Naive B cell (primary cell): ENCODE measurements at regions not wholly inside any gene's neighbourhood (a gene's known extent, or its start where the extent isn't known, plus 50 kb on each side); places are given as distances from the start of the nearest gene placed in this dataset.

ENCODE experiments used
- ATAC-seq, 2 donors: fragments of 150-1000 bp; cut with Tn5 transposase; 2 replicates each; pipeline ENCODE4 v1.10.0; 2021; ENCODE audit warnings: low read depth in 2 of 2, mild to moderate bottlenecking in 2 of 2, moderate library complexity in 2 of 2
- DNase-seq: peaks from one replicate; pipeline ENCODE4 v3.0.0; 2022
- H3K27ac Mint-ChIP-seq, 6 donors: one replicate each; pipeline ENCODE4 v1.8.0; 2020 to 2022; ENCODE audit warnings: mild to moderate bottlenecking in 6 of 6, mixed read lengths in 6 of 6, moderate library complexity in 5 of 6, inconsistent platforms in 2 of 6
- H3K27me3 Mint-ChIP-seq, 3 donors: one replicate each; pipeline ENCODE4 v1.8.0; 2021 to 2022; ENCODE audit warnings: mixed read lengths in 3 of 3, mild to moderate bottlenecking in 1 of 3
- H3K36me3 Mint-ChIP-seq, 2 donors: one replicate each; pipeline ENCODE4 v1.8.0; 2020 to 2022; ENCODE audit warnings: mixed read lengths in 2 of 2, inconsistent platforms in 1 of 2, mild to moderate bottlenecking in 1 of 2
- H3K4me1 Mint-ChIP-seq, 3 donors: one replicate each; pipeline ENCODE4 v1.8.0; 2020 to 2022; ENCODE audit warnings: mixed read lengths in 3 of 3, inconsistent platforms in 1 of 3, mild to moderate bottlenecking in 1 of 3, moderate library complexity in 1 of 3
- H3K4me3 Mint-ChIP-seq, 8 donors: one replicate each; pipeline ENCODE4 v1.8.0; 2020 to 2022; ENCODE audit warnings: mild to moderate bottlenecking in 8 of 8, mixed read lengths in 8 of 8, moderate library complexity in 8 of 8, inconsistent platforms in 2 of 8
- H3K9me3 Mint-ChIP-seq, 7 donors: one replicate each; pipeline ENCODE4 v1.8.0; 2020 to 2022; ENCODE audit warnings: mixed read lengths in 7 of 7, mild to moderate bottlenecking in 5 of 7, inconsistent platforms in 2 of 7, moderate library complexity in 1 of 7

DNA sequence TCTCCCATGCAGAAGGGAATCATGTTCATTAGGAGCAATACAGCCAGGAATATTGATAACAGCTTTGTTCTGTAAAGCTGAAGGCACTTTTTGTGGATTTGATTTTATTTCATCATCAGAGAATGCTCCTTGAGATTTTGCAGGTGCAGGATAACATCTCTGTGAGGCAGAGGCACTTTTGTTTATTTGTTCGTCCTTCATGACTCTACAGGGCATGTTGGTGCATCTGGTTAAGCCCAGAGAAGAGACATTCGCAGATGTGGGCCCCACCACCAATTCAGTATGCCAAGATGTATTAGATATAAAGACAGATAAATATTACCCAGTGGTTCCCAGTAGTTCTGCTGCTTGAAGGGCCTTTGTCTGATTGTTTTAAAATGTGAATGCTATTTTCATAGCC, 368.1 kb upstream of the SEMA6D start:
- Mint-ChIP-seq H3K4me3 (no peak overlapping the region), H3K36me3 (no peaks in the 10 kb centered on the region), H3K27ac (no peak overlapping the region), H3K27me3 (no peaks in the 10 kb centered on the region), H3K9me3 (peaks cover 0 to 3% (median 0%) of the 10 kb centered on the region in 7 donors), H3K4me1 (no peaks in the 10 kb centered on the region)
- DNase-seq (no peak), ATAC-seq (no peak)

DNA sequence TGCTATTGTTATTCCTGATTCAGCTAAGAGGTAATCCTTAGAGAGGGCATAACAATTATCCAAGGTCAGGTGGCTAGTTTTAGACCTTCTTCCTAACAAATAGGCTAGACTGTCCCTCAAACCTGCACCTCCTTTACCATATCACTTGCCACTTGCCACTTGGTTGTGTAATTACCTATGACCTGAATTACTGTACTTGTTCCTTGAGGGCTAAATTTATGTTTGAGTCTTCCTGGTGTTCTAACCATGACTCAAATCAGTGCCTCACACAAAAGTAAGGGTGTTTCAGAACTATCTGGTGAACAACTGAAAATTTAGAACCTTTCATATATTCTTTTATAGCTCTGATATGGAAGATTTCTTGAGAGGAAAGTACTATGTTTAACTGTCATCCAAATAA, 365.8 kb upstream of the SEMA6D start:
- Mint-ChIP-seq H3K9me3 (peaks cover 0 to 3% (median 0%) of the 10 kb centered on the region in 7 donors), H3K27me3 (no peaks in the 10 kb centered on the region), H3K27ac (no peak overlapping the region), H3K4me3 (no peak overlapping the region), H3K36me3 (no peaks in the 10 kb centered on the region), H3K4me1 (no peaks in the 10 kb centered on the region)
- no peak for ATAC-seq
- no peak for DNase-seq

GRCh38 chr15:47352217-47352616, 365.1 kb upstream of the SEMA6D start:
- DNase-seq (no peak), ATAC-seq (no peak)
- H3K4me1 Mint-ChIP-seq, result no peaks in the 10 kb centered on the region
- H3K4me3 Mint-ChIP-seq, result no peak overlapping the region
- H3K36me3 Mint-ChIP-seq, result no peaks in the 10 kb centered on the region
- H3K27me3 Mint-ChIP-seq, result no peaks in the 10 kb centered on the region
- no peak overlapping the region for H3K27ac Mint-ChIP-seq
- H3K9me3 Mint-ChIP-seq, result peaks cover 0 to 3% (median 0%) of the 10 kb centered on the region in 7 donors

- no peaks in the 10 kb centered on the region for H3K4me1 Mint-ChIP-seq
- ATAC-seq (no peak), DNase-seq (no peak)
- H3K4me3 Mint-ChIP-seq, result no peak overlapping the region
- no peaks in the 10 kb centered on the region for H3K36me3 Mint-ChIP-seq
- peaks cover 0 to 3% (median 0%) of the 10 kb centered on the region in 7 donors for H3K9me3 Mint-ChIP-seq
- H3K27ac Mint-ChIP-seq, result no peak overlapping the region
- H3K27me3 Mint-ChIP-seq, result no peaks in the 10 kb centered on the region
These were observed 361.5 kb upstream of the SEMA6D start for GRCh38 chr15:47355759-47356158.

- Mint-ChIP-seq H3K4me1 (no peaks in the 10 kb centered on the region), H3K36me3 (no peaks in the 10 kb centered on the region), H3K9me3 (peaks cover 0 to 3% (median 0%) of the 10 kb centered on the region in 7 donors), H3K4me3 (no peak overlapping the region), H3K27ac (no peak overlapping the region), H3K27me3 (no peaks in the 10 kb centered on the region)
- no peak for ATAC-seq
- DNase-seq, result no peak
These were observed 361.0 kb upstream of the SEMA6D start for GRCh38 chr15:47356297-47356696.

GRCh38 chr15:47358876-47359275, 358.4 kb upstream of the SEMA6D start:
- ATAC-seq (no peak), DNase-seq (no peak)
- H3K4me1 Mint-ChIP-seq, result no peaks in the 10 kb centered on the region

DNA sequence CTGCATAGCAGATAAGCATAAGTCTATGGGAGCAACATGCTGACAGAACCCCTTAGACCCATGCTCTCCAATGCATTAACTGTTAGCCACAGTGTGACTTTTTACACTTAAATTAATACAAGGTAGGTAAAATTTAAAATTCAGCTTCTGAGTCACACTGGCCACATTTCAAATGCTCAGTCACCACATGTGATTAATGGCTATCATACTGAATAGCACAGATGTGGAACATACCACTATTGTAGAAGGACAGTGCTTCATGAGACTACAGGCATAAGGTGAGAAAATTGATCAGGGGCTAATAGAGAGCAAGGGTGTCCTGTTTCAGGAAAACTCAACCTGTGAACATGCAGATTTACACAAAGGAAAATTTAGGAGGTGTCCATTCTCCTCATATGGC, 357.0 kb upstream of the SEMA6D start:
- Mint-ChIP-seq H3K4me3 (no peak overlapping the region), H3K27ac (no peak overlapping the region), H3K4me1 (no peaks in the 10 kb centered on the region), H3K9me3 (peaks cover 0 to 3% (median 0%) of the 10 kb centered on the region in 7 donors), H3K36me3 (no peaks in the 10 kb centered on the region), H3K27me3 (no peaks in the 10 kb centered on the region)
- DNase-seq (no peak), ATAC-seq (no peak)

More at GRCh38 chr15:47358876-47359275, 358.4 kb upstream of the SEMA6D start:
- Mint-ChIP-seq H3K36me3 (no peaks in the 10 kb centered on the region), H3K27me3 (no peaks in the 10 kb centered on the region), H3K4me3 (no peak overlapping the region), H3K27ac (no peak overlapping the region), H3K9me3 (peaks cover 0 to 3% (median 0%) of the 10 kb centered on the region in 7 donors)

GRCh38 chr15:47362118-47362905, 355.0 kb upstream of the SEMA6D start:
- ATAC-seq, result no peak
- Mint-ChIP-seq H3K9me3 (peaks cover 0 to 5% (median 0%) of the 10 kb centered on the region in 7 donors), H3K4me1 (no peaks in the 10 kb centered on the region), H3K36me3 (no peaks in the 10 kb centered on the region), H3K4me3 (no peak overlapping the region), H3K27ac (no peak overlapping the region), H3K27me3 (no peaks in the 10 kb centered on the region)
- DNase-seq, result no peak

- Mint-ChIP-seq H3K9me3 (peaks cover 0 to 5% (median 0%) of the 10 kb centered on the region in 7 donors), H3K27me3 (no peaks in the 10 kb centered on the region), H3K36me3 (no peaks in the 10 kb centered on the region), H3K4me1 (no peaks in the 10 kb centered on the region), H3K27ac (no peak overlapping the region), H3K4me3 (no peak overlapping the region)
- ATAC-seq (no peak), DNase-seq (no peak)
These were observed 353.7 kb upstream of the SEMA6D start for GRCh38 chr15:47363653-47364052.

DNA sequence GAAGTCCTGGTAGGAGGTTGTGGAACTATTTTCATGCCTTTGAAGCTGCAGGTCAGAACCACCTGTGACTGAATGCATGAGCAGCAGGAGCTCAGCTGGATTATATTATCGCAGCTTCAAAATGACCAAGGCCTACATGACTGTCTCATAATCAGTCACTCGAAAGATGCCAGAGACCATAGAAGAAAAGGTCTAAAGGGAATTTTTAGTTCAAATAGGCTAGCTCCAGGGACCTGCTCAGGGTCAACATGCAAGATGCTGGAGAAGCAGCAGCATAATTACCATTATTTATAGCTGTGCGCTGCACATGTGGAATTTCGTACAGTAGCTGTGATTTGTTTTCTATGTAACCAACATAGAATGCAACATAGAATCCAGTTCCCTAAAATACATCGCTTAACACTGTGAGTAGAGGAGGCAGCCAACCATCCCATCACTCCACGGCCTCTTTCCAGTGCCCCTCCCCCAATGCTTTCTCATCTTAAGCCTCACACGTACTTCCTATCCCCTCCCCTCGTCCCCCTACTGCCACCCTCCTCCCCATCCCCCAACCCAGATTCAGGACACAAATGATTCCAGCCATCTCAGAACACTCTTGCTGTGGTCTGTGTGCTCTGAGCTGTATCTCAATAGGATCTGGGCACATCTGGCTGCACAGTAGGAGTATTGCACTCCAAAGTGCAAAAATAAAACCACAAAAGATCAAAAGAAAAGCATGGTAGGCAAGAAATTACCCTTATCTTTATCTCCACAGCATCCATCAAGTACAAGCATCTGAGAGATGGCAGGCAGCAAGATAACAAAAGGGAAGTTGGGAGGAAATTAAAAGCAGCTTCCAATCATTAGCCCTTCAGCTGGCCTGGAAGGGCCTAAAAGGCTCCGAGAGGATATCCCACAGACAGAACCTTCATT, 352.8 kb upstream of the SEMA6D start:
- Mint-ChIP-seq H3K4me3 (peak overlapping the region in 1 of 8 donors; percentile 51), H3K9me3 (peaks cover 0 to 5% (median 0%) of the 10 kb centered on the region in 7 donors), H3K4me1 (no peaks in the 10 kb centered on the region), H3K27me3 (no peaks in the 10 kb centered on the region), H3K27ac (no peak overlapping the region), H3K36me3 (no peaks in the 10 kb centered on the region)
- DNase-seq (no peak), ATAC-seq (no peak)

DNA sequence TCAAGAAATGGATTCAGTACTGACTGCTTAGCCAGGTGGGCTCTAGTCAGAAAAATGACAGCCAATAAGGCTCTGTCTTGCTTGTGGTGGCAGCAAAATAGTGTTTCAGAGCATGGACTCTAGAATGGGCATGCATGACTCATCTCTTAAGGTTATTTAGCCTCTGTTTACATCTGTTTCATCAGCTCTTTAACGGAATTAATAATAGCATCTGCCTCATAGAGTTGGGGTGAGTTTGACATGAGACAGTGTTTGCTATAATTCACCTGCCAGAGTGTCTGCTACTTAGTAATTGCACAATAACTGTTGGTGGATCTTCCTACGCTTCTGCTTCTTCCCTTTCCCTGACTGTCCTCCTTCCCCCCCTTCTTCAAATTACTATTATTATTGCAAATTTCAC, 350.4 kb upstream of the SEMA6D start:
- Mint-ChIP-seq H3K27ac (no peak overlapping the region), H3K4me3 (no peak overlapping the region), H3K9me3 (peaks cover 0 to 5% (median 0%) of the 10 kb centered on the region in 7 donors), H3K4me1 (no peaks in the 10 kb centered on the region), H3K27me3 (no peaks in the 10 kb centered on the region), H3K36me3 (no peaks in the 10 kb centered on the region)
- ATAC-seq (no peak), DNase-seq (no peak)

- ATAC-seq, result no peak
- no peaks in the 10 kb centered on the region for H3K36me3 Mint-ChIP-seq
- no peak overlapping the region for H3K27ac Mint-ChIP-seq
These were observed 349.4 kb upstream of the SEMA6D start for GRCh38 chr15:47367726-47368390.

GRCh38 chr15:47371939-47372338, 345.4 kb upstream of the SEMA6D start:
- no peaks in the 10 kb centered on the region for H3K9me3 Mint-ChIP-seq
- H3K4me1 Mint-ChIP-seq, result no peaks in the 10 kb centered on the region
- DNase-seq (no peak), ATAC-seq (no peak)
- no peaks in the 10 kb centered on the region for H3K36me3 Mint-ChIP-seq
- no peak overlapping the region for H3K27ac Mint-ChIP-seq
- H3K27me3 Mint-ChIP-seq, result peaks cover 0 to 3% (median 0%) of the 10 kb centered on the region in 3 donors
- H3K4me3 Mint-ChIP-seq, result no peak overlapping the region

More at GRCh38 chr15:47367726-47368390, 349.4 kb upstream of the SEMA6D start:
- peaks cover 0 to 5% (median 0%) of the 10 kb centered on the region in 7 donors for H3K9me3 Mint-ChIP-seq
- DNase-seq, result no peak
- no peaks in the 10 kb centered on the region for H3K27me3 Mint-ChIP-seq
- H3K4me1 Mint-ChIP-seq, result no peaks in the 10 kb centered on the region
- no peak overlapping the region for H3K4me3 Mint-ChIP-seq
